ENCODE measurements at regions not wholly inside any gene's neighbourhood (a gene's known extent, or its start where the extent isn't known, plus 50 kb on each side); places are given as distances from the start of the nearest gene placed in this dataset.

- peak overlapping the region; percentile 46 for H3K4me3 ChIP-seq
- H3K36me3 ChIP-seq: no peaks in the 10 kb centered on the region
- H3K9me3 ChIP-seq: no peaks in the 10 kb centered on the region
- H3K27me3 ChIP-seq (replicated peaks; ENCODE audit: insufficient read depth): no peaks in the 10 kb centered on the region
- H3K4me1 ChIP-seq (ENCODE audit: control insufficient read depth in 1 of 2, low read depth in 2 of 2): peaks cover 10 to 15% of the 10 kb centered on the region in 2 donors
- ATAC-seq (ENCODE audit: insufficient number of reproducible peaks, low FRiP score, low read depth) (peak; percentile 78), DNase-seq (ENCODE audit: low spot score) (no peak)
- TF ChIP-seq, protein P1, sequence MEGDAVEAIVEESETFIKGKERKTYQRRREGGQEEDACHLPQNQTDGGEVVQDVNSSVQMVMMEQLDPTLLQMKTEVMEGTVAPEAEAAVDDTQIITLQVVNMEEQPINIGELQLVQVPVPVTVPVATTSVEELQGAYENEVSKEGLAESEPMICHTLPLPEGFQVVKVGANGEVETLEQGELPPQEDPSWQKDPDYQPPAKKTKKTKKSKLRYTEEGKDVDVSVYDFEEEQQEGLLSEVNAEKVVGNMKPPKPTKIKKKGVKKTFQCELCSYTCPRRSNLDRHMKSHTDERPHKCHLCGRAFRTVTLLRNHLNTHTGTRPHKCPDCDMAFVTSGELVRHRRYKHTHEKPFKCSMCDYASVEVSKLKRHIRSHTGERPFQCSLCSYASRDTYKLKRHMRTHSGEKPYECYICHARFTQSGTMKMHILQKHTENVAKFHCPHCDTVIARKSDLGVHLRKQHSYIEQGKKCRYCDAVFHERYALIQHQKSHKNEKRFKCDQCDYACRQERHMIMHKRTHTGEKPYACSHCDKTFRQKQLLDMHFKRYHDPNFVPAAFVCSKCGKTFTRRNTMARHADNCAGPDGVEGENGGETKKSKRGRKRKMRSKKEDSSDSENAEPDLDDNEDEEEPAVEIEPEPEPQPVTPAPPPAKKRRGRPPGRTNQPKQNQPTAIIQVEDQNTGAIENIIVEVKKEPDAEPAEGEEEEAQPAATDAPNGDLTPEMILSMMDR (IDR thresholded peaks at IDR 0.05): peak; percentile 92
- peak overlapping the region; percentile 23 to 43 for H3K27ac ChIP-seq
Measured at GRCh38 chr16:82263521-82264143, 93.6 kb upstream of the MPHOSPH6 start.

- TF ChIP-seq, protein P1 (IDR thresholded peaks at IDR 0.05): no peak
- no peak for DNase-seq (ENCODE audit: low spot score)
- no peak for ATAC-seq (ENCODE audit: insufficient number of reproducible peaks, low FRiP score, low read depth)
- Histone ChIP-seq H3K27ac (no peak overlapping the region), H3K27me3 (replicated peaks; ENCODE audit: insufficient read depth) (no peaks in the 10 kb centered on the region), H3K9me3 (no peaks in the 10 kb centered on the region), H3K36me3 (no peaks in the 10 kb centered on the region), H3K4me3 (no peak overlapping the region), H3K4me1 (ENCODE audit: control insufficient read depth in 1 of 2, low read depth in 2 of 2) (peaks cover 10 to 15% of the 10 kb centered on the region in 2 donors)
Measured at GRCh38 chr16:82262244-82262643, 92.2 kb upstream of the MPHOSPH6 start.

DNA sequence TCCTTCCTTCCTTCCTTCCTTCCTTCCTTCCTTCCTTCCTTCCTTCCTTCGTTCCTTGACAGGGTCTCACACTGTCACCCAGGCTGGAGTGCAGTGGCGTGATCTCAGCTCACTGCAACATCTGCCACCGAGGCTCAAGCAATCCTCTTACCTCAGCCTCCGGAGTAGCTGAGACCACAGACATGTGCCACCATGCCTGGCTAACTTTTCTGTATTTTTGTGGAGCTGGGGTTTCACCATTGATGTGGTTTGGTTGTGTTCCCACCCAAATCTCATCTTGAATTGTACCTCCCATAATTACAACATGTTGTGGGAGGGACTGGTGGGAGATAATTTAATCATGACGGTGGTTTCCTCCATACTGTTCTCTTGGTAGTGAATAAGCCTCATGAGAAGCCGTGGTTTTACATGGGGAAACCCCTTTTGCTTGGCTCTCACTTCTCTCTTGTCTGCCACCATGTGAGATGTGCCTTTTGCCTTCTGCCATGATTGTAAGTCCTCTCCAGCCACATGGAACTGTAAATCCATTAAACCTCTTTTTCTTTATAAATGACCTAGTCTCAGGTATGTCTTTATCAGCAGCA is 90.3 kb upstream of the MPHOSPH6 start:
- peaks cover 10 to 25% of the 10 kb centered on the region in 2 donors for H3K4me1 ChIP-seq (ENCODE audit: control insufficient read depth in 1 of 2, low read depth in 2 of 2)
- DNase-seq (ENCODE audit: low spot score): no peak

DNA sequence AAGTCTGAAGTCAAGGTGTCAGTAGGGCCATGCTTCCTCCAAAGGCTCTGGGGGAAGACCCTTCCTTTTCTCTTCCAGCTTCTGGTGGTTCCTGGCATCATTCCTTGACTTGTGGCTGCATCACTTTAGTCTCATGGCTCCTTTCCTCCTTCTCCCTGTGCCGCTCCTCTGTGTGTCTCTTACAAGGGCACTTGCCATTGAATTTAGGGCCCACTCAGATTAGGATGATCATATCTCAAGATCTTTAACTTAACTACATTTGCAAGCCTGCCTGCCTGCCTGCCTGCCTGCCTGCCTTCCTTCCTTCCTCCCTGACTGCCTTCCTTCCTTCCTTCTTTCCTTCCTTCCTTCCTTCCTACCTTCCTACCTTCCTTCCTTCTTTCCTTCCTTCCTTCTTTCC is 89.7 kb upstream of the MPHOSPH6 start:
- Histone ChIP-seq H3K9me3 (no peaks in the 10 kb centered on the region), H3K4me3 (no peak overlapping the region), H3K27me3 (replicated peaks; ENCODE audit: insufficient read depth) (no peaks in the 10 kb centered on the region), H3K27ac (no peak overlapping the region), H3K36me3 (no peaks in the 10 kb centered on the region), H3K4me1 (ENCODE audit: control insufficient read depth in 1 of 2, low read depth in 2 of 2) (peaks cover 6 to 24% of the 10 kb centered on the region in 2 donors)
- DNase-seq (ENCODE audit: low spot score): no peak
- TF ChIP-seq, protein P1 (IDR thresholded peaks at IDR 0.05): no peak
- no peak for ATAC-seq (ENCODE audit: insufficient number of reproducible peaks, low FRiP score, low read depth)

More for the DNA sequence above, 90.3 kb upstream of the MPHOSPH6 start:
- no peak for ATAC-seq (ENCODE audit: insufficient number of reproducible peaks, low FRiP score, low read depth)
- no peaks in the 10 kb centered on the region for H3K9me3 ChIP-seq
- H3K27me3 ChIP-seq (replicated peaks; ENCODE audit: insufficient read depth): no peaks in the 10 kb centered on the region
- TF ChIP-seq, protein P1 (IDR thresholded peaks at IDR 0.05): no peak
- H3K4me3 ChIP-seq: no peak overlapping the region
- H3K36me3 ChIP-seq: no peaks in the 10 kb centered on the region
- no peak overlapping the region for H3K27ac ChIP-seq

- DNase-seq (ENCODE audit: low spot score) (no peak), ATAC-seq (ENCODE audit: insufficient number of reproducible peaks, low FRiP score, low read depth) (no peak)
- H3K4me1 ChIP-seq (ENCODE audit: control insufficient read depth in 1 of 2, low read depth in 2 of 2): peaks cover 0 to 12% of the 10 kb centered on the region in 2 donors
- TF ChIP-seq, protein P1 (IDR thresholded peaks at IDR 0.05): no peak
- no peak overlapping the region for H3K27ac ChIP-seq
- no peaks in the 10 kb centered on the region for H3K36me3 ChIP-seq
- H3K27me3 ChIP-seq (replicated peaks; ENCODE audit: insufficient read depth): no peaks in the 10 kb centered on the region
- H3K4me3 ChIP-seq: no peak overlapping the region
- H3K9me3 ChIP-seq: no peaks in the 10 kb centered on the region
Measured at GRCh38 chr16:82257990-82258389, 88.0 kb upstream of the MPHOSPH6 start.

Measured in thoracic aorta (tissue), 2 donors.